ENCODE measurements at regions not wholly inside any gene's neighbourhood (a gene's known extent, or its start where the extent isn't known, plus 50 kb on each side); places are given as distances from the start of the nearest gene placed in this dataset.

DNA sequence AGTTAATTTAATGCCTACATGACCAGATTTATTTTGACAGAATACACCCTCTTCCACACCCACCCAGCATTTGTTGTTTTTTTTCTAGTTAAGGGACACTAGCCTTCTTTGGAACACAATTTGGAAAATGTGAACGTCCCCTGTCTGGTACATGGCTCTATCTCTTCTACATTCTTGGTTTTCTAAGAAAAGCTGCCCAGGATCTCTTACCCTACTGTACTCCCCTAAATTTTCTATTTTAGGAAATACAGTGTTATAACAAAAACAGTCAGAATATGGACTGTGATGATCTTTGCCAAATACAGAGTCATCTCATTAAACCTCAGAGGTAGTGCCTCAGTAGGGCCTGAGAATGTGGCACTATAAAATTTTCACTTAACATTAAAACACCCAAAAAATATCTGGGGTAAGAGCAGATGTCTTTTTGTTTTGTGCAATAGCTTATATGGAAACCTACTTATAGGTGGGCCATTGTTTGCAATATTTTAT is 93.1 kb upstream of the SPON1 start:
- no peaks in the 10 kb centered on the region for H3K9me3 ChIP-seq
- no peak for ATAC-seq
- H3K36me3 ChIP-seq = no peaks in the 10 kb centered on the region
- peak overlapping the region in 1 of 12 donors; percentile 16 for H3K27ac ChIP-seq
- intact Hi-C loops (cut with DNase I) = no loop called here
- no peak overlapping the region for H3K4me3 ChIP-seq
- no peaks in the 10 kb centered on the region for H3K27me3 ChIP-seq
- WGBS, 4 donors = 58 to 83% (median 68%) methylated on average over 1 of the region's 1 CpG
- peaks cover 0 to 10% (median 7%) of the 10 kb centered on the region in 12 donors for H3K4me1 ChIP-seq
- DNase-seq = no peak
- no peak for TF ChIP-seq CTCF (IDR thresholded peaks at IDR 0.05)
- no peak for TF ChIP-seq POLR2A (IDR thresholded peaks at IDR 0.05)

DNA sequence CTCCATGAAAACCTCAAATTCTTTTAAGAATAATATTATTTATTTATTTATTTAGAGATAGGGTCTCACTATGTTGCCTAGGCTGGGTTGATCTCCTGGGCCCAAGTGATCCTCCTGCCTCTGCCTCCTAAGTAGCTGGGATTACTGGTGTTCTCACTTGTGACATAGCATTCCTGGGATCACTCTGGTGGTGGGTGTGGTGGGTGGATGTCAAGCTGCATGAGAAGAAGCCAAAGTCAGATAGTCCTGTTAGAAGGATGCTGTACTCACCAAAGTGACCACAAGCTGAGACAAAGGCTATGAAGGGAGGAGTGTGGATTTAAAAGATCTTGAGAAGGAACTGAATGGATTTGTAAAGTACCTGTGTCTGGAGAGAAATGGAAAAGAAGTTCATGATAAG is 87.9 kb upstream of the SPON1 start:
- intact Hi-C loops (cut with DNase I) = no loop called here
- Histone ChIP-seq H3K4me1 (peaks cover 0 to 10% (median 7%) of the 10 kb centered on the region in 12 donors), H3K9me3 (no peaks in the 10 kb centered on the region), H3K27ac (no peak overlapping the region), H3K27me3 (no peaks in the 10 kb centered on the region), H3K4me3 (no peak overlapping the region), H3K36me3 (no peaks in the 10 kb centered on the region)
- no peak for TF ChIP-seq CTCF (IDR thresholded peaks at IDR 0.05)
- no peak for TF ChIP-seq POLR2A (IDR thresholded peaks at IDR 0.05)
- DNase-seq = no peak
- no peak for ATAC-seq

DNA sequence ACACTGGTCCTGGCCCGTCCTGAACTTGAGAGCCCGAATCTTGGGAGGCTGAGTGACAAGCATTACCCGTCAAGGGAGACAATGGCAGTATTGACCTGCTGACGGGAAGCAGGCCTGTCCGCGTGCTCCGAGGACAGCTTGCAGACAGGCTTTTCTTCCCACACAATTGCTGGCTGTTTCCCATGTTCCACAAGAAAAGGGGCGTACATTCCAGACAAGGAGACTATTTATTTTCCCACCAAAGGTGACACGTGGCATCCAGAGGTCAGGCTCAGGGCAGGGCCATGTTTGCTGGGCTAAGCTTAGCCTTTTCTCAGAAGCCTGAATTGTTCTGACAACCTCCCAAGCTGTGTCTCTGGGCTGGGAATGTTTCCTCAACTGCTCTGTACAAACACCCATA is 86.9 kb upstream of the SPON1 start:
- no peaks in the 10 kb centered on the region for H3K36me3 ChIP-seq
- no peak overlapping the region for H3K4me3 ChIP-seq
- intact Hi-C loops (cut with DNase I) = no loop called here
- 72 to 75% (median 74%) methylated on average over 9 of the region's 9 CpGs for WGBS, 4 donors
- ATAC-seq (no peak), DNase-seq (no peak)
- TF ChIP-seq CTCF (IDR thresholded peaks at IDR 0.05) (no peak), POLR2A (IDR thresholded peaks at IDR 0.05) (no peak)
- H3K4me1 ChIP-seq = peaks cover 0 to 10% (median 7%) of the 10 kb centered on the region in 12 donors
- H3K9me3 ChIP-seq = no peaks in the 10 kb centered on the region
- no peaks in the 10 kb centered on the region for H3K27me3 ChIP-seq
- H3K27ac ChIP-seq = no peak overlapping the region

DNA sequence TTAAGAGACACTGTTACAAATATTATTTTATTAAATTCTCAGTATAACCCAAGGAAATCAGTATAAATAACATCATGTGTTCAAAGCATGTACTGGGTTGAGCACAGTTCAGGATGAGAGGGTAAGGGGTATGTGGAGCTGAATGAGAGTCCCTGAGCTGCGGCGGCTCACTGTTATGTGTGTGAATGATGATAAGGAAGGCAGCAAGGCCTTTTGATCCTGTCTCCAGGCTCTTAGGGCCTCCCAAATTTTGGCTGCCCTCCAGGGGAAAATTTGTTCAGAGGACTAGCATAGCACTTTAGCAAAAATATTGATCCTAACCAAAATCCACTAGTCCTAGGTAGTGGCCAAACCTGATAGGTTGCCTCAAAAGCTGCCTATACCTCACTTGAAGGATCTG is 86.1 kb upstream of the SPON1 start:
- WGBS, 4 donors = 53 to 66% (median 62%) methylated on average over 2 of the region's 2 CpGs
- no peak for TF ChIP-seq POLR2A (IDR thresholded peaks at IDR 0.05)
- TF ChIP-seq CTCF (IDR thresholded peaks at IDR 0.05) = no peak
- ATAC-seq (no peak), DNase-seq (no peak)
- H3K27me3 ChIP-seq = no peaks in the 10 kb centered on the region
- no peaks in the 10 kb centered on the region for H3K9me3 ChIP-seq
- no peak overlapping the region for H3K4me3 ChIP-seq
- H3K27ac ChIP-seq = no peak overlapping the region
- H3K4me1 ChIP-seq = peaks cover 0 to 10% (median 7%) of the 10 kb centered on the region in 12 donors
- no peaks in the 10 kb centered on the region for H3K36me3 ChIP-seq
- intact Hi-C loops (cut with DNase I) = no loop called here

Measured in heart left ventricle (tissue), 16 donors.